GM12878 (cell line): ENCODE measurements at regions not wholly inside any gene's neighbourhood (a gene's known extent, or its start where the extent isn't known, plus 50 kb on each side); places are given as distances from the start of the nearest gene placed in this dataset.
"Not testable (repeated sequence)": the region's sequence is repeated elsewhere in the genome, so short reads cannot be mapped to it uniquely, and the experiment has no call there.

Experiments
- ATAC-seq: fragments of 200-7000 bp; cut with Tn5 transposase; 3 replicates; pipeline ENCODE4 v1.9.1; 2020; ENCODE audit warnings: mild to moderate bottlenecking, moderate library complexity
- BruUV-seq: library from RNA; stranded (reverse); fragments of 400-500 nt; replicated peaks from 2 replicates; lab custom pipeline; 2021; lab: Mats Ljungman, UMichigan
- CTCF ChIA-PET: fragments of 300-600 bp; sonication (Branson Sonifier 250); formaldehyde crosslinking; extraction: SDS; loops from one replicate; lab custom pipeline; 2021; ENCODE audit warnings: inconsistent platforms; lab: Yijun Ruan, JAX
- POLR2A ChIA-PET: fragments of 350-600 bp; formaldehyde crosslinking; extraction: SDS; loops from one replicate; lab custom pipeline; 2021; ENCODE audit warnings: inconsistent platforms; lab: Charles Lee
- RAD21 ChIA-PET: fragments of 300-600 bp; sonication (Branson Sonifier 250); formaldehyde crosslinking; loops from one replicate; lab custom pipeline; 2023; ENCODE audit warnings: antibody characterized with exemption; ENCODE audit not compliant: unreplicated experiment; lab: Charles Lee
- SMC1A ChIA-PET: fragments of 300-600 bp; sonication (Branson Sonifier 250); formaldehyde crosslinking; loops from one replicate; lab custom pipeline; 2023; ENCODE audit not compliant: unreplicated experiment, uncharacterized antibody; lab: Charles Lee
- DNase-seq: peaks from one replicate; pipeline ENCODE4 v3.0.0-alpha.2; 2011; ENCODE audit warnings: low read depth, low spot score
- FAIRE-seq: peaks from 3 replicates; lab custom pipeline; 2011; peaks lifted over from hg19 to GRCh38; lab: Jason Lieb, UNC
- H2AFZ ChIP-seq: 2 replicates; pipeline ENCODE4 v1.6.0; 2011; ENCODE audit warnings: low read depth, low read length, control low read depth; ENCODE audit not compliant: control insufficient read depth
- H3K27ac ChIP-seq: 2 replicates; pipeline ENCODE4 v1.5.1; 2011; ENCODE audit warnings: control low read depth; ENCODE audit not compliant: control insufficient read depth, insufficient read depth
- H3K27me3 ChIP-seq, 2 experiments: replicated peaks in 1 of 2; 2 replicates each; pipeline versions ENCODE4 v1.6.0 to v1.6.1; 2011; ENCODE audit warnings: low read length in 1 of 2; ENCODE audit not compliant: control insufficient read depth in 2 of 2, insufficient read depth in 2 of 2
- H3K36me3 ChIP-seq, 2 experiments: 2 replicates each; pipeline ENCODE4 v1.5.1; 2011; ENCODE audit warnings: low read length in 1 of 2; ENCODE audit not compliant: control insufficient read depth in 2 of 2, insufficient read depth in 2 of 2
- H3K4me1 ChIP-seq: 2 replicates; pipeline ENCODE4 v1.6.1; 2011; ENCODE audit warnings: mild to moderate bottlenecking, low read length, moderate library complexity, mixed read lengths; ENCODE audit not compliant: control insufficient read depth, insufficient read depth
- H3K4me2 ChIP-seq: 2 replicates; pipeline ENCODE4 v1.6.0; 2011; ENCODE audit warnings: control low read depth; ENCODE audit not compliant: control insufficient read depth, insufficient read depth
- H3K4me3 ChIP-seq: fragments of 200-600 bp; sonication (generic); 2 replicates; pipeline ENCODE4 v1.5.1; 2016
- H3K79me2 ChIP-seq: 2 replicates; pipeline ENCODE4 v1.6.0; 2011; ENCODE audit warnings: low read length; ENCODE audit not compliant: control insufficient read depth, insufficient read depth
- H3K9ac ChIP-seq: 2 replicates; pipeline ENCODE4 v1.8.0; 2011; ENCODE audit warnings: low read length, control low read depth, mixed read lengths; ENCODE audit not compliant: control insufficient read depth, insufficient read depth
- H3K9me3 ChIP-seq: replicated peaks from 3 replicates; pipeline ENCODE4 v1.5.1; 2011; ENCODE audit warnings: mild to moderate bottlenecking, low read length; ENCODE audit not compliant: control insufficient read depth, insufficient read depth
- H4K20me1 ChIP-seq: 2 replicates; pipeline ENCODE4 v1.6.0; 2011; ENCODE audit not compliant: control insufficient read depth, insufficient read depth
- EED ChIP-seq: sonication (generic); IDR thresholded peaks from 2 replicates; pipeline ENCODE4 v1.6.1; 2016; ENCODE audit warnings: antibody characterized with exemption, low read depth
- ETV6 ChIP-seq, 2 experiments: fragments of 450-650 bp in 1 of 2; IDR thresholded peaks in 1 of 2; conservative IDR thresholded peaks in 1 of 2; 2 replicates each; pipeline ENCODE4 v1.6.1; 2014; ENCODE audit warnings: antibody characterized with exemption in 1 of 2, borderline replicate concordance in 1 of 2, low read depth in 1 of 2, mild to moderate bottlenecking in 1 of 2, moderate library complexity in 1 of 2
- IKZF2 ChIP-seq, 2 experiments: fragments of 450-650 bp; IDR thresholded peaks; 2 replicates each; pipeline ENCODE4 v1.6.1; 2017; ENCODE audit warnings: mild to moderate bottlenecking in 2 of 2, moderate library complexity in 2 of 2
- IRF5 ChIP-seq: fragments of 450-650 bp; IDR thresholded peaks from 2 replicates; pipeline ENCODE4 v1.6.1; 2017; ENCODE audit warnings: borderline replicate concordance
- JUNB ChIP-seq: IDR thresholded peaks from 2 replicates; pipeline ENCODE4 v1.6.1; 2016; ENCODE audit warnings: antibody characterized with exemption, mild to moderate bottlenecking
- MEF2B ChIP-seq: fragments of 450-650 bp; IDR thresholded peaks from 2 replicates; pipeline ENCODE4 v1.6.1; 2018; ENCODE audit warnings: mild to moderate bottlenecking, moderate library complexity; ENCODE audit not compliant: partially characterized antibody, poor library complexity, severe bottlenecking
- RUNX3 ChIP-seq: IDR thresholded peaks from 2 replicates; pipeline ENCODE4 v1.6.1; 2012; ENCODE audit warnings: low read length, inconsistent platforms
- TCF3 ChIP-seq: IDR thresholded peaks from 2 replicates; pipeline ENCODE4 v1.6.1; 2012; ENCODE audit warnings: low read depth, mild to moderate bottlenecking, low read length, borderline replicate concordance; ENCODE audit not compliant: insufficient read depth
- ZBED1 ChIP-seq: IDR thresholded peaks from 2 replicates; pipeline ENCODE4 v1.6.1; 2016; ENCODE audit warnings: borderline replicate concordance
- WGBS: methylation state at CpG from one replicate; pipeline ENCODE4 v1.1.6; 2016; ENCODE audit warnings: low lambda C conversion rate; ENCODE audit not compliant: insufficient replicate concordance, insufficient coverage; ENCODE audit errors: missing lambda C conversion rate; 5-methylcytosine and 5-hydroxymethylcytosine counted together
- in situ Hi-C: fragments of 300-500 bp; cut with MboI; formaldehyde crosslinking; loops from 9 replicates; pipeline ENCODE4 v1.14.3; 2018; ENCODE audit warnings: mixed read lengths
- intact Hi-C: fragments of 100-400 bp; cut with micrococcal nuclease; formaldehyde crosslinking; loops from one replicate; pipeline ENCODE4 v1.14.2; 2022; ENCODE audit not compliant: unreplicated experiment

GRCh38 chr12:46064548-46064947 is 74.2 kb upstream of the SCAF11 start:
- H4K20me1 ChIP-seq = no peaks in the 10 kb centered on the region
- ChIA-PET POLR2A (no interaction called here), SMC1A (no interaction called here), RAD21 (no interaction called here), CTCF (no interaction called here)
- H3K4me3 ChIP-seq = no peak overlapping the region
- H3K9ac ChIP-seq = no peak overlapping the region
- intact Hi-C loops (no loop called here), in situ Hi-C loops (no loop called here)
- no peak overlapping the region for H3K27ac ChIP-seq
- H3K9me3 ChIP-seq = peaks cover 1% of the 10 kb centered on the region; the same call in 1 of the 3 replicates
- H3K27me3 ChIP-seq = no peaks in the 10 kb centered on the region
- DNase-seq = no peak
- WGBS = 47% methylated on average over 2 of the region's 2 CpGs
- peaks cover 12% of the 10 kb centered on the region for H3K4me1 ChIP-seq
- H3K36me3 ChIP-seq = no peaks in the 10 kb centered on the region
- no peak for FAIRE-seq
- BruUV-seq = no TSS peak
- peak; percentile 20; the same call in 1 of the 3 replicates for ATAC-seq
- no peak overlapping the region for H3K4me2 ChIP-seq
- no peak overlapping the region for H2AFZ ChIP-seq
- TF ChIP-seq MEF2B = no peak
- TF ChIP-seq IRF5 = no peak
- no peak for TF ChIP-seq TCF3
- no peak for TF ChIP-seq IKZF2 (IDR thresholded peaks at IDR 0.05)
- TF ChIP-seq RUNX3 = peak; percentile 48
- TF ChIP-seq JUNB = peak; percentile 56; the same call in 1 of the 2 replicates
- TF ChIP-seq EED = peak; percentile 79; the same call in 1 of the 2 replicates
- TF ChIP-seq ETV6 (conservative IDR thresholded peaks at IDR 0.05 in 1 of 2, IDR thresholded peaks at IDR 0.05 in 1 of 2; ENCODE audit: borderline replicate concordance in 1 of 2, low read depth in 1 of 2) = peak in 1 of 2 experiments; percentile 22; a peak in 1 of 4 replicates
- TF ChIP-seq ZBED1 = no peak
- TF ChIP-seq, all 136 proteins: peak for 4
- H3K79me2 ChIP-seq = no peaks in the 10 kb centered on the region

GRCh38 chr12:46058697-46059096 is 68.3 kb upstream of the SCAF11 start:
- POLR2A ChIA-PET, ATAC-seq: not testable (repeated sequence)

More at GRCh38 chr12:46058697-46059096, 68.3 kb upstream of the SCAF11 start:
- H3K36me3 ChIP-seq, H3K4me3 ChIP-seq, H3K79me2 ChIP-seq, H3K9ac ChIP-seq, H4K20me1 ChIP-seq, RAD21 ChIA-PET, FAIRE-seq, intact Hi-C loops, H3K4me1 ChIP-seq, H3K4me2 ChIP-seq, DNase-seq, H3K27ac ChIP-seq, in situ Hi-C loops, H3K27me3 ChIP-seq, H2AFZ ChIP-seq, H3K9me3 ChIP-seq, BruUV-seq: not testable (repeated sequence)
- SMC1A ChIA-PET = interaction anchor here (1.1 to 1.6 kb wide), 3 partner anchors 13 to 53 kb away, joined by 3 to 5 read pairs (median 3); no protein-coding TSS in a partner anchor
- CTCF ChIA-PET = interaction anchor here (0.7 kb wide), 1 partner anchor 283 kb away, joined by 3 read pairs; no protein-coding TSS in a partner anchor
- WGBS = 53% methylated on average over 7 of the region's 7 CpGs
